C4-2B (cell line): ENCODE measurements at regions not wholly inside any gene's neighbourhood (a gene's known extent, or its start where the extent isn't known, plus 50 kb on each side); places are given as distances from the start of the nearest gene placed in this dataset.

Source experiments
- CTCF ChIP-seq: fragments of 450-650 bp; conservative IDR thresholded peaks from 2 replicates; pipeline ENCODE4 v1.5.1; 2017; ENCODE audit warnings: mild to moderate bottlenecking
- ZFX ChIP-seq: fragments of 450-650 bp; IDR thresholded peaks from 2 replicates; pipeline ENCODE4 v1.6.1; 2017

- TF ChIP-seq CTCF (no peak), ZFX (no peak)
These were observed 65.2 kb upstream of the SYPL1 start for GRCh38 chr7:106177300-106177690.
